Left renal cortex interstitium (tissue), 4 donors: ENCODE measurements at regions not wholly inside any gene's neighbourhood (a gene's known extent, or its start where the extent isn't known, plus 50 kb on each side); places are given as distances from the start of the nearest gene placed in this dataset.
"Not testable (repeated sequence)": the region's sequence is repeated elsewhere in the genome, so short reads cannot be mapped to it uniquely, and the experiment has no call there.

ENCODE experiments used
- DNase-seq, 4 donors: peaks; one replicate each; pipeline ENCODE4 v3.0.0-alpha.2; 2013; ENCODE audit warnings: low read depth in 4 of 4, low spot score in 2 of 4, missing footprints in 1 of 4

DNA sequence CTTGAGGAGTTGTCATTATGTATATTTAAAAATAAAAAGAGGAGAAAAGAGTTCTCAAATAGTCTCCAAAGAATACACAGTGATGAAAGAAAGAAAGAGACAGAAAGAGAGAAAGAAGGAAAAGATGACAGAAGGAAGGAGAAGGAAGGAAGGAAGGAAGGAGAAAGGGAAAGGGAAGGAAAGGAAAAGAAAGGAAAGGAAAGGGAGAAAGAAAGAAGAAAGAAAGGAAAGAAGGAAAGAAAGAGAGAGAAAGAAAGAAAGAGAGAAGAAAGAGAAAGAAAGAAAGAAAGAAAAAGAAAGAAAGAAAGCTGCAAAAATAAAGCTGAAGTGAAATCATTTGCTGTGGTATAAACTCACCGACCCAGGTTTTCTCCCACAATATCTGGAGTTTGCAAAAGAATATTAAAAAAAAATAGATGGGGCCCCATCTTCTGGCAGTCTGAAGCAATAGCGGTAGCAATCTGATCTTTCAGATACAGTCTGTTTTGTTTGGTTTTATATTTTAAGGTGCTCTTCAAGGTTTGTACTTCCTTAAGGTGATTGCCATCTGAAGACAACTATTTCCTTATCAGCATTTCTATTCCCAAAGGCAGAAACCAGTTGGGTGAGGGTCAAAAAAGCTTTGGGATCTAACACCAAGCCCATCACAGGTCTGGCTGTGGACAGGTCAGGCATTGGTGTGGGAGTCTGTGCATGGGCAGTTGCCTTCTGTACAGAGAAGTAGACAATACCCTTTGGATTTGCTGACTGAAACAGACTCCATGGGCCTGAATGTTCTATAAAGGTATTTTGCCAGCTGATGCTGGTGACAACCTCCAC is 160.4 kb downstream of the CPEB2 start:
- no peak for DNase-seq

GRCh38 chr4:15163284-15163645 is 161.0 kb downstream of the CPEB2 start:
- no peak for DNase-seq

DNA sequence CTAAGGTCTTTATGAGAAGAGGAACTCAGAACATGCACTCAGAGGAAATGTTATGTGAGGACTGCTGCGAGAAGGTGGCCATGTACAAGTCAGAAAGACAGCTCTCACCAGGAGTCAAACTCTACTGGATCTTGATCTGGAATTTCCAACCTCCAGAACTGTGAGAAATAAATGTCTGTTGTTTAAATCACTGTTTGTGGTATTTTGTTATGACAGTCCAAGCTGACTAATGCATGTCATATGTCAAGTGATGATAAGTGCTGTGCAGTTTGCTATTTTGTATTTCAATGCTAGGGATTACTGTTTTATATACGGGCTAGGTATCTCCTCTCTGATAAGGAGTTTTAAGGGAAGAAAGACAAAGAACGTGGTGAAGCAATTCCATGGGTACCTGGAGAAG is 162.3 kb downstream of the CPEB2 start:
- DNase-seq: no peak

DNA sequence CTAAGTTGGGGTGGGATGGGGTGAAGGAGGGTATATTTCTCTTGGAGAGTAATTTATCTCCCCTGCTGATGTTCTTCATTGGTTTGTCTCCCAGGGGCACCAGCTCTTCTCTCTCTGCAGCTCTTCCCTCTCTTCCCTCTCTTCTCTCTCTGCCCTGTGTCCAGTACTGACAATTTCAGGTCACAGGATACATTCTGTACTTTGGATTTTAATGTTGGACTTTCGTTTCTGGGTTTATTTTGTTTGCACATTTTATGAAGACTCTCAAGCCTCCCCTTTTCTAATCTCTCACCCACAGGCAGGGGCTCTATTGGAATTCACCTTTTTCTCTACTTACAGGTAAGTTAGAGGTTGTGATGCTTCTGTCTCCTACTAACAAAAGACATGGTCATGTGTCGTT is 165.5 kb downstream of the CPEB2 start:
- DNase-seq: no peak

DNA sequence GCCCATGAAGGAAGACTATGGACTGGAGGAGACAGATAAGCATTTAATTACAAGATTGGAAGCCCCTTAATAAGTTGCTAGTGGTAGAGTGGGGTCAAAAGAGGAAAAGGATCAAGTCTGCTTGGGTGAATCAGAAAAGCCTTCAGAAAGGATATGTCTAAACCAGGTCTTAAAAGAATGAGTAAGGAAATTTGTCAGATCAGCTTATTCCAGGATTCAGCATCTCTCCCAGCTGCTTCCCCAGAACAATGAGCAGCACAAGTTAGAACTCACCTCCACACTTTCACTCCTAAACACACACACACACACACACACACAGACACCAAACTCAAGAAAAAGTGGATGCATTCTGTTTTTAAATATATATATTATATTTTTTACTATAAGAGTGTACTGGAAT is 166.5 kb downstream of the CPEB2 start:
- DNase-seq: no peak

DNA sequence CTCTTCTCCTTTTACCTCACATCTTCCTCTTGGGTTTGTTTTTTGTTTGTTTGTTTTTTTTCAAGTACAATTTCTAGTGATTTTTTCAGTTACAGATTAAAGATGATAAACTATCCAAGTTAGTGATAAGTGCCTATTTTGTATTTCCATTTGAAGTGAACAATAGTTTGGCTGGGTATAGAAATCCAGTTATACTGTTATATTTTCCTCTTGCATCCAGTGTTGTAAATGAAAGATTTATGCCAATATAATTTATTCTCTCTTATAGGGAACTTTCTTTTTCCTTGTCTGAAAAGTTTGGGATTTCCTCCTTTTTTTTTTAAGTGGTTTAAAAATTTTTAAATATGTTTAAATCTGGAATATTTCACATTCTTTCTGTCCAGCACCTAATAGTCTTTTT is 169.4 kb downstream of the CPEB2 start:
- DNase-seq: no peak

DNA sequence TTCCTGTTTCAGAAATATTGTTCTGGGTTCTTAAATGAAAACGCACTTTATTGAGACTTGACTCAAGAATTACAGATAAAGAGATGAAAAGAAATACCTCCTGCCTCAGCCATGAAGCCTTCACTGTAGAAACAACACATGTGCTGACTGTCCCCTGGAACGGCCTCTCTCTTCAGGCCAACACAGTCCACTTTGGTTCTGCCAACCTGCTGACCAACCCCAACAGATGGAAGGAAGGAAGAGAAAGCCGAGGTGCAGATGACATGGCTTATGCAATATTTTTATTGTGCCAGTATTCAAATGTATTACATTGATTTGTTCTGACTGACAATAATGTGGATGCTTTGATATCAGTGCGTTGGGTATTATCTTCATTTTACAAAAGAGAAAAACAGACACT is 171.0 kb downstream of the CPEB2 start:
- no peak for DNase-seq

GRCh38 chr4:15174168-15174567 is 171.9 kb downstream of the CPEB2 start:
- not testable (repeated sequence) for DNase-seq

GRCh38 chr4:15179842-15180241 is 177.6 kb downstream of the CPEB2 start:
- not testable (repeated sequence) for DNase-seq

- DNase-seq: no peak
These were observed 180.4 kb downstream of the CPEB2 start for GRCh38 chr4:15182600-15183220.

- no peak for DNase-seq
These were observed 183.9 kb downstream of the CPEB2 start for GRCh38 chr4:15186149-15186548.

- DNase-seq: no peak
These were observed 184.5 kb downstream of the CPEB2 start for GRCh38 chr4:15186806-15187205.

DNA sequence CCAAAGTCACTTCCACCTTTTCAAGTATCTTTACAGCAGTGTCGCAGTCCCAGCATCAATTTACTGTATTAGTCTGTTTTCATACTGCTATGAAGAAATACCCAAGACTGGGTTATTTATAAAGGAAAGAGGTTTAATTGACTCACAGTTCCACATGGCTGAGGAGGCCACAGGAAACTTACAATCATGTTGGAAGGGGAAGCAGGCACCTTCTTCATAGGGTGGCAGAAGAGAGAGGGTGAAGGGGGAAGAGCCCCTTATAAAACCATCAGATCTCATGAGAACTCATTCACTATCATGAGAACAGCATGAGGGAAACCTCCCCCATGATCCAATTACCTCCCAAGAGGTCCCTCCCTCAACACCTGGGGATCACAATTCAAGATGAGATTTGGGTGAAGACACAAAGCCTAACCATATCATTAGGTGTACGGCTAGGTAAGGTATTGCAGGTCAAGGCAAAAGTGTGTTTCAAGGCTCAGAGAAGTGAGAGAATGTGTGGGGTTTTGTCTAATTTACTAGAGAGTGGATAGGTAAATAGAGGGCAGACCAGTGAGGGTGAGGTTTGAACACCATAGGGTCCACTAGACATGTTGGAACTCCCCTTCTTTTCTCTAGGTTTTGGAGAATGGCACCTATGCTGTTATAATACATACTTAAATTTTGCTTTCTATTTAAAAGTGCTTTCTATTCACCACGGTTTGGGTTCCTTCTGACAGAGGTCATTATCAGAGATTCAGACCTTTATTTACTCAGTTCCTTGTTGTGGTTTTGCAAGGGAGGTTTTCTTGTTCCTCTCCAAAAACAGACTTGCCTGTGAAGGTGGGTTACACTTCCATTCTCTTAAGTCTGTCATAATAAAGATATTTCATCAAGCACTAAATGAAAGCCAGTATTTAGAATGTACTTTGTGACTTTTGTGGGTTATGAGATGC is 186.6 kb downstream of the CPEB2 start:
- DNase-seq: no peak

- no peak for DNase-seq
These were observed 192.2 kb downstream of the CPEB2 start for GRCh38 chr4:15194520-15194919.

DNA sequence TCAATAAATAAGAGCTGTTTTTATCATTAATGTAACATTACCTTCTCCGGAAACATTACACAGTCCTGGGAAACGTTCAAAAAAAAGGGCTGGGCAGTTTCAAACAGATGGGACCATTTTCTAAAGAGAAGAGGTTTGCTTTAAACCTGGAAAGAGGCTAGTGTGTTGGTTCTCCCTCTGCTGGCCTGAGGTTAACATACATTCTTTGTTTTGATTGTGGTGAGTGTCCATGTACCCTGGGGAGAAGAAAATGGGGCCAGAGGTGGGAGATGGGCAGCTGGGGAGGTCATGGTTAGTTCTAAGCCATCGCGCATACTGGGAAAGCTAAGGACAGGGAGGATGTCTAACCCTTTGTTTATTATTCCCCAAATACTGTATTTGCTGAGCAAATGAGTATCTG is 194.7 kb downstream of the CPEB2 start:
- DNase-seq: peak in 1 of 4 donors; percentile 6

DNA sequence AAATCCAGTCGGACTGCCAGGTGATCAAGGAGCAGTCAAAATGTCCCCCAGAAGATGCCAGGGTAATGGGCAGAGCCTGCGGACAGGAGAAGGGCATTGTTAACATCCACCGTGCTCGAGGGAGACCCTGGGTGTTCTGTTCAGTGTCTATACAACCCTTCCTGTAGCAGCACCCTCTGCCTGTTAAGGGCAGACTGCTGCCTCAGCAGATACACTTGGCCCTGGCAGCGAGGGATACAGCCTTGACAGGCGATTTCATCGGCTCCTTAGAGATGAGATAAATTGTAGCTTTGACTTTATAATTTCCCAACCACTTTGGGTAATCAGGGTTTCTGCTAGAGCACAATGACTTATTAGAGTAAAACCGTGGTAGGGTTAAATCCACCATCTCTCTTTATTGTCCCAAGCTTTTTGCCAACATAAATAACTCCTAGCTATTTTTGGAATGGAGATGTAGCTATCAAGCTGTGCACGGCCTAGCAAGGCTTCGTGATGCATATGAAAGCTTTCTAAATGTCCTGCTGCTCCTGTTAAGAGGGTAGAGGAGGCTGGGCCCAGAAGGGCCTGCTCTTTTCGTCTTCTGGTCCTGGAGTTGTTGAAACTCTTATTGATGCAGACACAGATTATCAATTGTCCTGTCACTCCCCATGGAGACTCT is 195.9 kb downstream of the CPEB2 start:
- peak in 1 of 4 donors; percentile 6 for DNase-seq

DNA sequence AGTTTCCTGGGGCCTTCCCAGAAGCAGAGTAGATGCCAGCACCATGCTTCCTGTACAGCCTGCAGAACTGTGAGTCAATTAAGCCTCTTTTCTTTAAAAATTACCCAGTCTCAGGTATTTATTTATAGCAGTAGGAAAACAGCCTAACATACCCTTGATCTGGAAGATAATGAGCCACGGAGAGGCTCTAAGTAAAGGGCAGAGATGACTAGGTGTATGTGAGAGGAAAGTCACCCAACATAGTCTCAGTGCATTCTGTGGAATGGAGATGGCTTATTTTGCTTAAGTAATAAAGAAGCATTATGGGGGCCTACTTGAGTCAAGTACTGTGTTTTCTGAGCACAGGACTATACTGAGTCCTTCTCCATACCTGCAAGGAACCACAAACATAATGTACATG is 199.5 kb downstream of the CPEB2 start:
- DNase-seq: no peak

GRCh38 chr4:15202481-15202880 is 200.2 kb downstream of the CPEB2 start:
- no peak for DNase-seq

DNA sequence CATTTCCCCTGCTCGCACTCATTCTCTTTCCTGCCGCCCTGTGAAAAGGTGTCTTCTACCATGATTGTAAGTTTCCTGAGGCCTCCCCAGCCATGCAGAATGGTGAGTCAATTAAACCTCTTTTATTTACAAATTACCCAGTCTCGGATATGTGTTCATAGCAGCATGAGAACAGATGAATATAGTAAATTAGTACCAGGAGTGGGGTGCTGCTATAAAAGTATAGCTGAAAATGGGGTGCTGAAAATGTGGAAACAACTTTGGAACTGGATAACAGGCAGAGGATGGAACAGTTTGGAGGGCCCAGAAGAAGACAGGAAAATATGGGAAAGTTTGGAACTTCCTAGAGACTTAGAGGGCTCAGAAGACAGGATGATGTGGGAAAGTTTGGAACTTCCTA is 204.2 kb downstream of the CPEB2 start:
- not testable (repeated sequence) for DNase-seq

- no peak for DNase-seq
These were observed 211.2 kb downstream of the CPEB2 start for GRCh38 chr4:15213302-15213970.
